Hematopoietic multipotent progenitor cell treated with erythropoietin and hydrocortisone succinate and interleukin-3 and kit ligand, for 4 days (in vitro differentiated cells): ENCODE measurements at regions not wholly inside any gene's neighbourhood (a gene's known extent, or its start where the extent isn't known, plus 50 kb on each side); places are given as distances from the start of the nearest gene placed in this dataset.
A peak's percentile ranks its signal among the peaks of the same experiment; 100 is the strongest.
"Not testable (repeated sequence)": the region's sequence is repeated elsewhere in the genome, so short reads cannot be mapped to it uniquely, and the experiment has no call there.

ENCODE experiments used
- DNase-seq: peaks from one replicate; pipeline ENCODE4 v3.0.0-alpha.2; 2015

DNA sequence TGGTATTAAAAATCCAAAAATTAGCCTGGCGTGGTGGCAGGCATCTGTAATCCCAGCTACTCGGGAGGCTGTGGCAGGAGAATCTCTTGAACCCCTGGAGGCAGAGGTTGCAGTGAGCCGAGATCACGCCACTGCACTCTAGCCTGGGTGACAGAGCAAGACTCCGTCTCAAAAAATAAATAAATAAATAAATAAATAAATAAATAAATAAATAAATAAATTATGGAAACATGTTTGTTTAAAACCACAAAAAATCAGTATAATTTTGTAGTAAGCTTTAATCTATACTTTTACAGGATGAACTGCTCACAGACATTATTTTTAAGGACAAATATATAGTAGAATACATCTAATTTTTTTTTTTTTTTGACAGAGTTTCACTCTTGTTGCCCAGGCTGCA lies 521.3 kb upstream of the ATXN7L3B start:
- not testable (repeated sequence) for DNase-seq

- no peak for DNase-seq
Observed at GRCh38 chr12:74018849-74019248, 518.8 kb upstream of the ATXN7L3B start.

DNA sequence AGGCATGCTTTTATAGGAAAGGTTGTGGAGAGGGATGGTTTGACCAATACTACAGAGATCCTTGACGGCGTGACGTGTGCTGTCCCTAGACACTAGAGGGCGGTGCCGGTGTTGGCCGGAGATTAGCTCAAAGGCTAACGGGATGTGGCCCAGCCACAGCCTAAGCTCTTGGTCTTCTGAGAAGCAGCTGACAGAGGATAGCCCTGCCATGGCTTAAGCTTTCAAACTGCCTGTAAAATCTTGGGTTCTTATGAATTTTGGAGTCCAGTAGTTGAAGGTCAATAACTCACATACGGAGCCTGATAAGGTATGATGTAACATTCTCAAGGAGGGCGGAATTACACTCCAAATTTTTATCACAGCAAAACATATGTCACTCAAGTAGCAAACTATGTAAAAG lies 515.7 kb upstream of the ATXN7L3B start:
- DNase-seq: peak; percentile 76

DNA sequence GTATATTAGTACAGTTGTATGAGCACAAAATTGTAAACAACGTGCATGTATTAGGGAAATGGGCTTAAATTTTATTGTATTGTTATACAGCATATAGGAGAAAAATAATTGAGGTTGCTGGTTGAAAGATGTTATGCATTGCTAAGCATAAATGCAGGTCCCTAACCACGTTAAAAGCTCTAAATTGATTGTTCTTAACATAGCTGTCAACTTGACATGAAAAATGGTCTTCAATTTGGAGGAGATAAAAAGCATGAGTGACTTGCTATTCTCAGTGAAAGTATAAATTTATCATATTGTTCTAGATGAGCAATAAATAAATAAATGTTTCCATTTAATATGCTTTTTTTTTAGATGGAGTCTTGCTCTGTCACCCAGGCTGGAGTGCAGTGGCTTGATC lies 506.6 kb upstream of the ATXN7L3B start:
- DNase-seq: no peak

GRCh38 chr12:74033531-74033930 lies 504.1 kb upstream of the ATXN7L3B start:
- no peak for DNase-seq

- DNase-seq: not testable (repeated sequence)
Observed at GRCh38 chr12:74039138-74039537, 498.5 kb upstream of the ATXN7L3B start.

GRCh38 chr12:74043343-74043742 lies 494.3 kb upstream of the ATXN7L3B start:
- no peak for DNase-seq

GRCh38 chr12:74049348-74049747 lies 488.3 kb upstream of the ATXN7L3B start:
- DNase-seq: no peak

DNA sequence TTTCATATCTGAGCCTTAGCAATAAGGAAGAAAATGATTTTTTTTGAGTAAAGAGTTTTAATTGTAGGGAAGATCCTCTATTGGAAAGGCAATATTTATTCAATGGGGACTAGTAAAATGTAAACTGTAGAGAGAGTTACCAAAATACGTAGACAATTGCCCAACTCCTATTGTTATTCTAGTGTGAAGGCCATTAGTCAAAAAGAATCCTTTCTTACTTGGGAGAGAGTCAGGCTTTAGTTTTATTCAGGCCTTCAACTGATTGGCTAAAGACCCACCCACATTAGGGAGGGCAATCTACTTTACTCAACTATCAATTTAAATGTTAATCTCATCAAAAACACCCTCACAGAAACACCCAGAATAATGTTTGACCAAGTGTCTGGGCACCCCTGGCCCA lies 485.8 kb upstream of the ATXN7L3B start:
- DNase-seq: no peak

DNA sequence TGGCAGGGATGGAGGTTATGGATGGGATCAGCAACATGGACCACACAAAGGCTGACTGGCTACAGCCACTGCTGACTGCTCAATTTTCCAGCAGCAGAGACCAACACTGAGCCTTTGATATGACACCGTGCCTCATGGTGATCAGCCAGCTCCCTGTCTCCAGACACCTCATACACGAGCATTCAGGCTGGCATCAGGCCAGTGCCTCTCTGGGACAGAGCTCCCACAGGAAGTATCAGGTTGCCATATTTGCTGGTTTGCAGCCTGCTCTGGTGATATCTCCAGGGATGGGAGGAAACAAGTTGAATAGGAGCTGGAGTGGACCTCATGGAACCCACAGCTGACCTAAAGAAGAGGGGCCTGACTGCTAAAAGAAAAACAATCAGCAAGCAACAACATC lies 471.2 kb upstream of the ATXN7L3B start:
- DNase-seq: no peak

DNA sequence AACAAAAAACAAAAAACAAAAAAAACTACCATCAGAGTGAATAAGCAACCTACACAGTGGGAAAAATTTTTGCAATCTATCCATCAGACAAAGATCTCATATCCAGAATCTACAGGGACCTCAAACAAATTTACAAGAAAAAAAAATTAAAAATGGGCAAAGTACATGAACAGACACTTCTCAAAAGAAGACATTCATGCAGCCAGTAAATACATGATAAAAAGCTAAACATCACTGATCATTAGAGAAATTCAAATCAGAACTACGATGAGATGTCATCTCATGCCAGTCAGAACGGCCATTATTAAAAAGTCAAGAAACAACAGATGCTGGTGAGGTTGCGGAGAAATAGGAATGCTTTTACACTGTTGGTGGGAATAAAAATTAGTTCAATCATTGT lies 466.5 kb upstream of the ATXN7L3B start:
- DNase-seq: no peak

GRCh38 chr12:74076918-74077317 lies 460.7 kb upstream of the ATXN7L3B start:
- no peak for DNase-seq

GRCh38 chr12:74105434-74105833 lies 432.2 kb upstream of the ATXN7L3B start:
- no peak for DNase-seq

DNA sequence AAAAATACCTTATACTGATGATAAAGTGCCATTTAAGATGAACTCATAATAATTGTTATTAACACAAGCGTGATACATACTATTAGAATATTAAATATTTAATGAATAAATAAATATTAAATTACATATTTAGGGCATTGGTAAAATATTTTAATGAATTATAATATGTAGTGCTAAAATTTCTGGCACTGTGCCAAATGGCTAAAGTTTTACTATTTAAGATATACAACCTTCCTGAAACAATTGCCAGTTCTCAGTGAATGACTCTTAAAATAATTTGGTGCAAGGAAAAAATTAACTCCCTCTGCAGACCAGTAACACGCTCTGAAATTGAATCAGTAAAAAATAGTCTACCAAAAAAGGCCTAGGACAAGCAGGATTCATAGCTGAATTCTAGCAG lies 428.9 kb upstream of the ATXN7L3B start:
- no peak for DNase-seq

GRCh38 chr12:74111688-74112360 lies 425.8 kb upstream of the ATXN7L3B start:
- DNase-seq: peak; percentile 18

GRCh38 chr12:74119811-74120362 lies 417.7 kb upstream of the ATXN7L3B start:
- no peak for DNase-seq

DNA sequence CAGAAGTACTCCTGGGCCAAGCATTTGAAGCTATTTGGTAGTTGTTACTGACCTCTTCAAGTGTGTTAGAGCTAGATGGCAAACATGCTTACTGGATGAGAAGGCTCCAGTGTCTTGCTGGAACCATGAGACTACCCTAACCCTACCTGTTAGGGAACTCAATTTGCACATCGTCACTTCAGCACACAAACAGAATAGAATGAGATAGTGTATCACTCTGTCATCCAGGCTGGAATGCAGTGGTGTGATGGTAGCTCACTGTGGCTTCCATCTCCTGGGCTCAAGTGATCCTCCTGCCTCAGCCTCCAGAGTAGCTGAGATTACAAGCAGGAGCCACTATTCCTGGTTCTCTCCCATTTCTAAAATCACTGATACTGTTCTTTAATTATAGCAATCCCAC lies 417.0 kb upstream of the ATXN7L3B start:
- no peak for DNase-seq

- no peak for DNase-seq
Observed at GRCh38 chr12:74129702-74130101, 407.9 kb upstream of the ATXN7L3B start.

- DNase-seq: no peak
Observed at GRCh38 chr12:74144396-74144795, 393.2 kb upstream of the ATXN7L3B start.

- no peak for DNase-seq
Observed at GRCh38 chr12:74145328-74145727, 392.3 kb upstream of the ATXN7L3B start.

- DNase-seq: no peak
Observed at GRCh38 chr12:74148849-74149248, 388.8 kb upstream of the ATXN7L3B start.

DNA sequence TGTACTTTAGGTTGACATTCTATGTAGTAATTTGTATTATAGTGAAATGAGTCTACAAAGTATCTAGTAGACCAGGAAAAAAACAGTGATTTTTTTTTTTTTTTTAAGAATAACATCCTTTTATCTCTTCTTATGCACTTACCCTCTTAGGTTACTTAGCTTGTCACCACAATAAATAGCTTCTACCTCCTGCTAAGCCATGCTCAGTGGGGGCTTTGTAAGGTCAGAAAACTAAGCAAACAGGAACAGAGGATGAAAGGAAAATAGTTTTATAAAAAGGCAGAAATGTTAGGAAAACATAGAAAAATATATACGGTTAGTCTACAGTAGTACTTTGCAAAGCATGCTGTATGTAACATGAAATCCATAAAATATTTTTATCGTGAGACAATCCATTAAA lies 385.3 kb upstream of the ATXN7L3B start:
- no peak for DNase-seq

DNA sequence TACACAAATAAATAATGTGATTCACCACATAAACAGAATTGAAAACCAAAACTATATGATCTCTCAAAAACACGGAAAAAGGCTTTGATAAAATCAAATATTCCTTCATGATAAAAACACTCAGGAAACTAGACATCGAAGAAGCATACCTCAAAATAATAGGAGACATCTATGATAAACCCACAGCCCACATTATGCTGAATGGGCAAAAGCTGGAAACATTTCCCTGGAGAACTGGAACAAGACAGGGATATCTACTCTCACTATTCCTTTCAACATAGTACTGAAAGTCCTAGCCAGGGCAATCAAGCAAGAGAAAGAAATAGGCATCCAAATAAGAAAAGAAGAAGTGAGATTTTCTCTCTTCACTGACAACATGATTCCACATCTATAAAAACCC lies 371.5 kb upstream of the ATXN7L3B start:
- no peak for DNase-seq

DNA sequence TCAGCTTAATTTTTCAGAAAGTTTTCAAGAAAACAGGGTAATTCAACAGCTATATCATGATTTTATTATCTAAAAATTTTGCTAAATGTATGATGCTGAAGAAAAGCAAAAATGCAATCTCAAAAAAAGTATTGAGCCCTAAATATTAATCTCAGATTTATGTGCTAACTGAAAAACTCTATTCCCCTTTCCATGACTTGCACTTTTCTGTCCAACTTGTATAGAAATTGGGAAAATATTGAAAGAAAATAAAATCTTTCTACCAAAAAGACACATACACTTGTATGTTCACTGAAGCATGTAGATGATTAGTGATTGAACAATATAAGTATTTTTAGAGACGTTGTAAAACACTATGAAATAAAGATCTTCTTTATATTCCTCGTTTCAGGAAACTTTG lies 368.0 kb upstream of the ATXN7L3B start:
- no peak for DNase-seq
